ENCODE measurements at regions not wholly inside any gene's neighbourhood (a gene's known extent, or its start where the extent isn't known, plus 50 kb on each side); places are given as distances from the start of the nearest gene placed in this dataset.

- no peak for TF ChIP-seq CTCF (IDR thresholded peaks at IDR 0.05)
- TF ChIP-seq POLR2A (IDR thresholded peaks at IDR 0.05) = no peak
- no peak for DNase-seq
- Histone ChIP-seq H3K36me3 (ENCODE audit: low read depth, missing control alignments) (no peaks in the 10 kb centered on the region), H3K4me1 (no peaks in the 10 kb centered on the region), H3K27me3 (no peaks in the 10 kb centered on the region), H3K27ac (no peak overlapping the region), H3K9me3 (no peaks in the 10 kb centered on the region), H3K4me3 (no peak overlapping the region)
- WGBS, 2 donors = 63 to 77% methylated on average over 4 of the region's 4 CpGs
- intact Hi-C loops (cut with DNase I; ENCODE audit: low total_unique reads) = no loop called here
Observed at GRCh38 chr3:153426344-153426743, 264.3 kb downstream of the RAP2B start.

DNA sequence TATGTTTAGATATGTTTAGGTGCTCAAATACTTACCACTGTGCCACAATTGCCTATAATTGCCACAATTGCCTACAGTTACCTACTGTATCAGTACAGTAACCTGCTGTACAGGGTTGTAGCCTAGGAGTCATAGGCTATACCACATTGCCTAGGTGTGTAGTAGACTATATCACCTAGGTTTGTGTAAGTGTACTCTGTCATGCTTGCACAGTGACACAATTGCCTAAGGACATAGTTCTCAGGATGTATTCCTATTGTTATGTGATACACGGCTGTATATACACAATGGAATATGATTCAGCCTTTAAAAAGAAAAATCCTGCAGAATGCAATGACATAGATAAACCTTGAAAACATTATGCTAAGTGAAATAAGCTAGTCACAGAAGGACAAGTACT, 264.8 kb downstream of the RAP2B start:
- H3K36me3 ChIP-seq (ENCODE audit: low read depth, missing control alignments) = no peaks in the 10 kb centered on the region
- intact Hi-C loops (cut with DNase I; ENCODE audit: low total_unique reads) = no loop called here
- H3K27me3 ChIP-seq = no peaks in the 10 kb centered on the region
- H3K27ac ChIP-seq = no peak overlapping the region
- TF ChIP-seq CTCF (IDR thresholded peaks at IDR 0.05) = no peak
- TF ChIP-seq POLR2A (IDR thresholded peaks at IDR 0.05) = no peak
- no peak for DNase-seq
- no peak overlapping the region for H3K4me3 ChIP-seq
- no peaks in the 10 kb centered on the region for H3K9me3 ChIP-seq
- no peaks in the 10 kb centered on the region for H3K4me1 ChIP-seq
- 91 to 100% methylated on average over 1 of the region's 1 CpG for WGBS, 2 donors

DNA sequence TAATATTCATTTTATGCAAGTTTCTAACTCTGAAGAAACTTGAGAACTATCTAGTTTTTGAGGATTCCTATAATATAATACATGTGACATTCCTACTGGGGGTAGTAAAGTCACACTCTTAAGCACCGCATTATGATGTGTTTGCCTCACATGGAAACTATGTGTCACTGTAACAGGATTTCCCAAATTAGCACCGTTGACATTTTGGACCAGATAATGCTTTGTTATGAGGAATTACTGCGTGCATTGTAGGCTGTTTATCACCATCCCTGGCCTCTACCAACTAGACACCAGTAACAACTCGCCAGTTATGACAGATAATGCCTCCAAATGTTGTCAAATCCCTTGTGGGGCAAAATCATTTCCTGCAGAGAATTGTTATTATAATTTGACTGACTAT, 267.8 kb downstream of the RAP2B start:
- DNase-seq = no peak

GRCh38 chr3:153431076-153431475, 269.1 kb downstream of the RAP2B start:
- 63 to 68% methylated on average over 1 of the region's 1 CpG for WGBS, 2 donors
- Histone ChIP-seq H3K27ac (no peak overlapping the region), H3K9me3 (no peaks in the 10 kb centered on the region), H3K27me3 (no peaks in the 10 kb centered on the region), H3K36me3 (ENCODE audit: low read depth, missing control alignments) (no peaks in the 10 kb centered on the region), H3K4me3 (no peak overlapping the region), H3K4me1 (no peaks in the 10 kb centered on the region)
- TF ChIP-seq CTCF (IDR thresholded peaks at IDR 0.05) (no peak), POLR2A (IDR thresholded peaks at IDR 0.05) (no peak)
- no peak for DNase-seq
- intact Hi-C loops (cut with DNase I; ENCODE audit: low total_unique reads) = no loop called here

More for the DNA sequence above, 267.8 kb downstream of the RAP2B start:
- Histone ChIP-seq H3K4me1 (no peaks in the 10 kb centered on the region), H3K27me3 (no peaks in the 10 kb centered on the region), H3K4me3 (peak overlapping the region in 1 of 2 donors; percentile 10), H3K27ac (no peak overlapping the region), H3K9me3 (no peaks in the 10 kb centered on the region), H3K36me3 (ENCODE audit: low read depth, missing control alignments) (no peaks in the 10 kb centered on the region)
- no peak for TF ChIP-seq POLR2A (IDR thresholded peaks at IDR 0.05)
- no peak for TF ChIP-seq CTCF (IDR thresholded peaks at IDR 0.05)
- intact Hi-C loops (cut with DNase I; ENCODE audit: low total_unique reads) = no loop called here
- WGBS, 2 donors = 49 to 56% methylated on average over 4 of the region's 4 CpGs

DNA sequence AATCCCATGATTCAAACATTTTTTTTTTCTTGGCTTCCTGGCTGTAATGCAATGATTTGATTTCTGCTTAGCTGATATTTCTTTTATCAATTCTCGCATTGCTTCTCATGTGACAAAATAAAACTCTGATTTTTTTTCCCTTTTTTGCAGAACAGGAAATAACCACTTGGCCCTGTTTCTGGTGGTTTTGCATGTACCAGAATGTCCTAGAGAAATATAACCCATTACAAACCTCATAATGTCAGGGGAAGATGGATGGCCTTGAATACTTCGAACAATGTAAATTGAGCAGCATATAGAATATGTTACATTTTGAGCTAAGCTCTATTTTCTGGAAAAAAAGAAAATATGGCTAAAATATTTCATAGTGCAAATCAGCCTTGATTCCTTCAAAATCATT, 275.6 kb downstream of the RAP2B start:
- WGBS, 2 donors = 21 to 42% methylated on average over 2 of the region's 2 CpGs
- TF ChIP-seq CTCF (IDR thresholded peaks at IDR 0.05) = no peak
- TF ChIP-seq POLR2A (IDR thresholded peaks at IDR 0.05) = no peak

More for the DNA sequence above, 275.6 kb downstream of the RAP2B start:
- Histone ChIP-seq H3K27me3 (no peaks in the 10 kb centered on the region), H3K27ac (peak overlapping the region in 1 of 2 donors; percentile 20), H3K9me3 (no peaks in the 10 kb centered on the region), H3K36me3 (ENCODE audit: low read depth, missing control alignments) (no peaks in the 10 kb centered on the region), H3K4me1 (peaks cover 6% of the 10 kb centered on the region), H3K4me3 (no peak overlapping the region)
- no peak for DNase-seq
- intact Hi-C loops (cut with DNase I; ENCODE audit: low total_unique reads) = no loop called here

All from testis (tissue), 2 donors.